ENCODE measurements at regions not wholly inside any gene's neighbourhood (a gene's known extent, or its start where the extent isn't known, plus 50 kb on each side); places are given as distances from the start of the nearest gene placed in this dataset.

DNA sequence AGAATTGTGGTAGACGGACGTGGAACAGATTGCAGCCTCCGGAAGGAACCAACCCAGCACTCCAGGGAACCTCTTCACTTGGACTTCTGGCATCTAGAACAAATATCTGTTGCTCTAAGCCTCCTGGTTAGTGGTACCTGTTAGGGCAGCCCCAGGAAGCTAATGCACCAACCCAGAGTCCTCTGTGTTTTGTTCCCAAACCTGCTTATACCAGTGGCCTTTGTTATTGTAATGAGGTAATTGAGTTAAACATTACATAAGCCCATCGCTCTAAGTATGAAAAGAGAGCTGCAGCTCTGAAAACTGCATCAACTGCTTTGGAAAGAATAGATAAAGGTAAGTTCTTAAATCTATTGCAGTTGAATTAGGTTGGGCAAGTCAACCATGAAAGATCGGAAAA, 516.7 kb downstream of the NPHP4 start:
- no peak for DNase-seq (ENCODE audit: low read depth, low spot score)

DNA sequence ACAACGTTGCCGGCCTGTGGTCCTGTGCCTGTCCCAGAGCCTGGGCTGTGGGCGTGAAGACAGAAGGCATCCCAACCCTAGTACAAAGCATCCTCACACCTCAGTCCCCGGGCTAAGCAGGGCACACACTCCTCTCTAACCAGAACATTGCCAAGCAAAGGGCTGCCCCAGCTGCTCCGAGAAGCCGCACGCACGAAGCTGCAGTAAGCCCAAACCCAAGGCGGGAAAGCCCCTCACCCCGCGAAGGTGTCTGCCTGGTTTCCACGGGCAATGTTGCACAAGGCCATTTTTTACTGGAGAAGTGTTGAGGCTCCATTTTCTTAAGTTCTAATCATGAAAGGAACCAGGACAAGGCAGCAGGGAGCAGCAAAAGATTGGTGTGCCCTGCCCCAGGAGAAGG, 519.0 kb downstream of the NPHP4 start:
- no peak for DNase-seq (ENCODE audit: low read depth, low spot score)

DNA sequence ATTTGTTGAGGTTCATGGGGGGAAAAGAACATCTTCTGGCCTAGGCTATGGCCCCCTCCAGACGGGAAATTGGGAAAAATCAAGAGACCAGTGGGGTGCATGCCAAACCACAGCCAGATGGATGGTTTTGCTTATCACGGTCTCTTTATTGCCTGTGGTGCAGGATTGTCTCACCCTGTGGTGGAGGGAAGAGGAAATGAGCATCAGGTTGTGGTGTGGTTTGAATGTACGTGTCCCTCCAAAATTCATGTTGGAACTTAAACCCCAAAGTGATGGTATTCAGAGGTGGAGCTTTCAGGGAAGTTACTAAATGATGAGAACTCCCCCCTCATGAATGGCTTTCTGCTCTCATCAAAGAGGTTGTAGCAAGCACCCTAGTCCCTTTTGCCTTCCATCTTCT, 525.7 kb downstream of the NPHP4 start:
- DNase-seq (ENCODE audit: low read depth, low spot score): no peak

DNA sequence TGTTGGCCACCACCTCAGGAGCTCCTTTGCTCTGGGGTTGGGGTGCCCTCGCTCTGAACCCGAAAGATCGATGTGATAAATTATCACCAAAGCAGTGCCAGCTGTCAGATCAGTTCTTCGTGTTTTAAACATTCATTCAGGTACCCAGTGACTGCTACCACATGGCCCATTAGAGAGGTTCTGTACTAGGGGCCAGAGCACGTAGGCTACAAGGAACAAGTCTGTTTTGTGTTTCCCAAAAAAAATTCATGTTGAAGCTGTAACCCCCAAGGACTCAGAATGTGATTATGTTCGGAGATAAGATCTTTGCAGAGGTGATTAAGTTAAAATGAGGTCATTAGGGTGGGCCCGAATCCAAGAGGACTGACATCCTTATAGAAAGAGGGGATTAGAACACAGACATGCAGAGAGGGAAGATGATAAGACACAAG, 526.9 kb downstream of the NPHP4 start:
- no peak for DNase-seq (ENCODE audit: low read depth, low spot score)

DNA sequence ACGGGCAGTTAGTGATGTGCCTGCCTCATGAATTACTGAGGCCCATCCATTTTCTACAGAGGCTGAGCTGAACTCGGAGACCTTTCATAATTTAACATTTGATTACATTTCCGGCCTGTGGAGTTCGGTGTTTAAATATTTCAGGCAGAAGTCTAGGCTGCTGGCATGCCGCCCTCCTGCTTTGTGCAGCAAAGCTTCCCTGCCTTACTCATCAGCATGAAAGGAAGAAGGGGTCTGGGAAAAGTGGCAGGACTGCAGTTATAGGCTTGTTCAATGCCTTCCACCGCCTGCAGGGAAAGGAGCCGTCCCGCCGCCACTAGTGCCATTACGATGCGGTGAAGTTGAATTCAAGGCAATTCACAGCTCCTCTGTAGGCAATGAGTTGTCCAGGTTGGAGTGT, 527.9 kb downstream of the NPHP4 start:
- DNase-seq (ENCODE audit: low read depth, low spot score): no peak

GRCh38 chr1:5460974-5461373, 531.3 kb downstream of the NPHP4 start:
- DNase-seq (ENCODE audit: low read depth, low spot score): no peak

- no peak for DNase-seq (ENCODE audit: low read depth, low spot score)
Measured at GRCh38 chr1:5459839-5460610, 532.2 kb downstream of the NPHP4 start.

DNA sequence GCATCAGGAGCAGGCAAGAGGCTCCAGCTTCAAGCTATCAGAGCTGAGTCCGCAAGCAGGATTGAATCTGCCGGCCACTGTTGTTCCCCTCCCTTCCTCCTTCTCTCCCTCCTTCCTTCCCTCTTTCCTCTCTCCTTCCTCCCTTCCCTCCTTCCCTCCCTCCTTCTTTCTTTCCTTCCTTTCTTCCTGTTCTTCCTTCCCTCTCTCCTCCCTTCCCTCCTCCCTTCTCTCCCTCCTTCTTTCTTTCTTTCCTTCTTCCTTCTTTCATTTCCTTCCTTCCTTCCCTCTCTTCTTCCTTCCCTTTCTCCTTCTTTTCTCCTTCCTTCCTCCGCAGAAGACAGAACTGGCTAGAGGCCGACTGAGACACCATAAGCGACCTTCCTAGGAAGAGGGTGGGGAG, 534.0 kb downstream of the NPHP4 start:
- DNase-seq (ENCODE audit: low read depth, low spot score): no peak

GRCh38 chr1:5456090-5456811, 536.0 kb downstream of the NPHP4 start:
- no peak for DNase-seq (ENCODE audit: low read depth, low spot score)

DNA sequence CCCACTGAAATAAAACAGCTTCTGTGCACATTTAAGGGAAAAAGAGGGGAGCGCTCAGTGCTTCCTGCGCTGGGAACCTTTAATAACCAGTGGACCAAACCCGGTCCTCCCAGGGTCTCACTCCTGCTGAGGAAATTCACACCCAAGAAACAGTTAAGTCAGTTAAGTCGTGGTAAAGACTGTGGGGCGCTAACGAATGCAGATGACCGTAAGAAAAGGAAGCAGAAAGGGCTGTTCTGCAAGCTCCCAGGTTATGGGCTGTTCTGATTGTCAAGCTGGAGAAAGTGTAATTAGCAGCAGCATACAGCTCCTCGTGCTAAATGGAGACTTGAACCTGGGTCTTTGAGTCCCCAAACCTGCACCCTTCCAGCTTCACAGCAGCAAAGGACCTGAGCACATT, 536.6 kb downstream of the NPHP4 start:
- no peak for DNase-seq (ENCODE audit: low read depth, low spot score)

GRCh38 chr1:5455056-5455455, 537.2 kb downstream of the NPHP4 start:
- no peak for DNase-seq (ENCODE audit: low read depth, low spot score)

- DNase-seq (ENCODE audit: low read depth, low spot score): no peak
Measured at GRCh38 chr1:5453347-5453746, 538.9 kb downstream of the NPHP4 start.

DNA sequence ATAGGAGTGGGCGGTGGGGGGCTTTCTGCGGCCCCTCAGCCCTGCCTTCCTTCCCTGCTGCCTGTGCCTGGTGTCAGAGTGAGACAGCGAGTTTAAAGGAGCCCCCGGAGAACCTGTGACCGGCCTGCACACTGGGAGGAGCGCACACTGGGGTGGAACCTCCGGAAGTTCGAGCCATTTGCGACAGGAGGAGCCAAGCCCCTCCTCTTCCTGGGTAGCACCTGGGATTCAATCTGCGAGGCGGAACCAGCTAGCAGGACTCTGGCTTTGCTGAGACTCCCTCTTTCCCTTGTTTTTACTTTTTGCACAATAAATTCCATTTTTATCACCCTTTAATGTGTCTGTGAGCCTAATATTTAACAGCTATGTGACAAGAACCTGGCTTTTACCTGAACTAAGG, 540.6 kb downstream of the NPHP4 start:
- no peak for DNase-seq (ENCODE audit: low read depth, low spot score)

DNA sequence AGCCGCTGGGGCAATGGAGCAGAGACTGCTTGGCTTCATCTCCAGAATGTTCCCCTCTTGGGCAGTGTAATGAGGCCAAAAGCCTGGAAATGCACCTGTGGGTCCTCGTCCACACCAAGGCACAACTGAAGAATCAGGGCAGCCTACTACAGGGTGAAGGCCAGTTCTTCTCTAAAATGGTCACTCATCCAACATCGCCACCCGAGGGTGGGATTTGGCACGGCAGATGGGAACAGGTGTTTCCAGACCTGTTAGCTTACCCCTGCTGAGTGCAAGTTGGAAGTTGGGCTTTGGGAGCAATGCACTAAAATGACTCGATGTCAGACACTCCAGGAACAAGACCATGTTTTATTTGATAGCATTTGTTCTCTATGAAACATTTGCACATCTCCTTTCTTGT, 543.7 kb downstream of the NPHP4 start:
- DNase-seq (ENCODE audit: low read depth, low spot score): no peak

DNA sequence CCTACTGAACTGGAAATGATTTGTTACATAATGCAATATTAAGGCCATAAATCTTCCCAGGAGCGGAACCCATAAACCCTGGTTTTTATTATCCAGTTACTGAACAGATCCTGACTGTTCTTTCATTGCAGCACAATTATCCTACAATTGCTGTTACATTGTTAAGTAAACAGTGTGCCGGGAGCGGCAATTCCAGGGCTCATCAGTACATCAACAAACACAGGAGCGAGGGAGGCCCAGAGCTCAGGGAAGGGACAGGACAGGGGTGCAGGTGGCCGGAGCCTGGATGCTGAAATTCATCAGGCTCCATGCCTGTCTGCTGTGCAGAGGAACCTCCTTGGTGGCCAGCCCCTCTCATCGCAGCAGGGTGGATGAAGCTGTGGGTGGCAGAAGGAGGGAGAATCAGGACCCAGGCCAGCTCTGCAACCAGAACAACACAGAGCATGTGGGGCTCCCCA, 544.7 kb downstream of the NPHP4 start:
- no peak for DNase-seq (ENCODE audit: low read depth, low spot score)

DNA sequence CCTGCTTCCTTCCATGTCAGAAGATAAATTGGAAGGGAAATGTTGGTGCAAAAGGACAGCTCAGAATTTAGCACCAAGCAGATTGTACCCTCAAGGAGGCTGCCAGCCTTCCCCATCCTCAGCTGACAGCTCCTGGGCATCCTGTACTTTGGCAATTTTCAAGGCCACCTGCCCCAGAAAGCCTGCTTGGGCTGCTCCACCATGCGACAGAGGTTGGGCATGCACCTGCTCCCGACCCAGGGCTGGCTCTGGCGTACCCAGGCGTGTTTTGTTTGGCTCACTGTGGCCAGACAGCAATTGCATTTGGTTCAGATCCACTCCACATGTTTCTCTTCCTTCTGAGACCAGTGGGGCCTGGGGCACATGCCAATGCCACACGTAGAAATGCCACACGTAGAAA, 547.8 kb downstream of the NPHP4 start:
- no peak for DNase-seq (ENCODE audit: low read depth, low spot score)

GRCh38 chr1:5436808-5437207, 555.4 kb downstream of the NPHP4 start:
- no peak for DNase-seq (ENCODE audit: low read depth, low spot score)

DNA sequence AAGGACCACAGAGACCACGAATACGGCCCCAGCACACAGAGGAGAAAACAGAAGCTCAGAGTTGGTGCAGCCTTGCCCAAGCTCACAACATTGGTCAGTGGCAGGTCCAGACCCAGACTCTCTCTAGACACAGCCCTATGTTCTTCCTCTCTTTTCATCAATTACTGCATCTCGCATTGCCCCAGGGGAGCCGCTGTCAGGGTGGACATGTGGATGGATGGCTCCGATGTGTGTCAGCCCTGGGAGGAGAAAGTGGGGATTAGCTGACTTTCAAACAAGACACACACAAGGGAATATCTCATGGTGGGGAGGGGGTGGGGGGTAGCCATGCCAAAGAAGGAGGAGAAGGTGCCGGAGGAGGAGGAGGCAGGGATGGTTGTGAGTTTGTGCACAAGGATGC, 556.8 kb downstream of the NPHP4 start:
- DNase-seq (ENCODE audit: low read depth, low spot score): no peak

- DNase-seq (ENCODE audit: low read depth, low spot score): no peak
Measured at GRCh38 chr1:5432436-5432835, 559.8 kb downstream of the NPHP4 start.

DNA sequence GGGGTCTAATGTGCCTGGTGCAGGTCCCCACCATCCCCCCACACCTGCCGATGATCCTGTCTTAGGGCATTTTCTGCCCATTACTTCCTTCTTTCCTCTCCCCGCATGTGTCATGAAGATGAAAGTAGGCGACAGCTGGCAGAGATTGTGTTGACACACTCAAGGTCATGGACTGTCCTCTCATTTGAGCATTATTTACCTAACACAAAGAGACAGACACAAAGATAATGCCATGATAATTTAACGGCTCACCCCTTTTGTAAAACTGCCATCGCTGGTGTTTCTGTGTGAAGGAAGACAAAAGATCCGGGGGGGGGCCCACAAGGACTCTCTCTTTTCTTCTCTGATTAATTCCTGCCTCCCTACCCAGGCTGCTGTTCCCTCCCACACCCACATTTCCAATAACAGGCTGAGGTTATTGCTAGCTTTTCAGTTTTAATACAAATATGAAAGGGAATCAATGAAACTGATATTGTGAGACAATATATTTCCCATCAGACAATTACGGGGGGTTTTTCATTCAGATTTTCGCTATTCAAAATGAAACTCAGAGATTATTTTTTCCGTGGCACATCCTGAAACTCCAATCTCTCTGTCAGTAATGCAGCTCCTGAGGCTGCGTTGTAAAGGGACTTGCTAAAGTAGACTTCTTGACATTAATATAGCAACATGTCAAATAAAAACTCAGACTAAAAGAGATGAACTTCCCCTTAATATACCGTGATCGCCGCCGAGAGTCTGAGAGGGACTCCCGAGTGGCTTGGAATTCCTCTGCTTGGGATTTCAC, 561.1 kb downstream of the NPHP4 start:
- no peak for DNase-seq (ENCODE audit: low read depth, low spot score)

- DNase-seq (ENCODE audit: low read depth, low spot score): no peak
Measured at GRCh38 chr1:5430136-5430535, 562.1 kb downstream of the NPHP4 start.

- no peak for DNase-seq (ENCODE audit: low read depth, low spot score)
Measured at GRCh38 chr1:5428351-5428750, 563.9 kb downstream of the NPHP4 start.

Data from iPS DF 19.7 (cell line).